ENCODE measurements at regions not wholly inside any gene's neighbourhood (a gene's known extent, or its start where the extent isn't known, plus 50 kb on each side); places are given as distances from the start of the nearest gene placed in this dataset.

DNA sequence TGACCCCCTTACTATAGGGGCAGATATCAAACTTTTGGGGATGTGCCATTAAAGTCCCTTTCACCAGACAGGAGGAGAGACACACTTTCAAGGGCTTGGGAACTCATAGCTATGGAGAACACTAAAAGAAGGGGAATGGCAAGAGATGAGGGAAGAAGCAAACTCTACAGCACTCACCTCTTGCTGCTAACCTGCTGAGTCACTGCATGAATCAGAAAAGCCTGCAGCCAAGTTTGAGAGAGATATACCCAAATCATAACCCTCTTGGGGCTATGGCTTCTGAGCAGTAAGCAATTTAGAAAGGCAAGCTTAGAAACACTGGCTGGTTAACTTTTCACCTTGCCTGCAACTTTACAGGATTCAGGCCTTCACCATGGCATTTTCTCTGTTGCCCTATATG is 1028.0 kb downstream of the UQCRFS1 start:
- BruUV-seq (replicated peaks), result no TSS peak
- no peak overlapping the region for H3K4me3 ChIP-seq
- POLR2A ChIA-PET (ENCODE audit: unreplicated experiment), result no interaction called here
- H3K4me1 ChIP-seq (replicated peaks; ENCODE audit: insufficient read depth), result no peaks in the 10 kb centered on the region
- H3K4me2 ChIP-seq, result no peak overlapping the region
- no peaks in the 10 kb centered on the region for H3K36me3 ChIP-seq (ENCODE audit: low read depth)
- H4K20me1 ChIP-seq (ENCODE audit: insufficient read depth), result no peaks in the 10 kb centered on the region
- DNase-seq, result no peak
- no peak overlapping the region for H2AFZ ChIP-seq
- no peaks in the 10 kb centered on the region for H3F3A ChIP-seq (ENCODE audit: insufficient read depth, low read depth)
- H3K79me2 ChIP-seq (ENCODE audit: low read depth), result no peaks in the 10 kb centered on the region
- no peaks in the 10 kb centered on the region for H3K27me3 ChIP-seq (ENCODE audit: insufficient read depth, low read depth)
- H3K27ac ChIP-seq, result no peak overlapping the region
- intact Hi-C loops (cut with micrococcal nuclease; ENCODE audit: unreplicated experiment), result no loop called here
- no peaks in the 10 kb centered on the region for H3K9me2 ChIP-seq (ENCODE audit: insufficient read depth)
- H3K9me3 ChIP-seq (ENCODE audit: insufficient read depth, low read depth), result no peaks in the 10 kb centered on the region
- TF ChIP-seq, protein P1, sequence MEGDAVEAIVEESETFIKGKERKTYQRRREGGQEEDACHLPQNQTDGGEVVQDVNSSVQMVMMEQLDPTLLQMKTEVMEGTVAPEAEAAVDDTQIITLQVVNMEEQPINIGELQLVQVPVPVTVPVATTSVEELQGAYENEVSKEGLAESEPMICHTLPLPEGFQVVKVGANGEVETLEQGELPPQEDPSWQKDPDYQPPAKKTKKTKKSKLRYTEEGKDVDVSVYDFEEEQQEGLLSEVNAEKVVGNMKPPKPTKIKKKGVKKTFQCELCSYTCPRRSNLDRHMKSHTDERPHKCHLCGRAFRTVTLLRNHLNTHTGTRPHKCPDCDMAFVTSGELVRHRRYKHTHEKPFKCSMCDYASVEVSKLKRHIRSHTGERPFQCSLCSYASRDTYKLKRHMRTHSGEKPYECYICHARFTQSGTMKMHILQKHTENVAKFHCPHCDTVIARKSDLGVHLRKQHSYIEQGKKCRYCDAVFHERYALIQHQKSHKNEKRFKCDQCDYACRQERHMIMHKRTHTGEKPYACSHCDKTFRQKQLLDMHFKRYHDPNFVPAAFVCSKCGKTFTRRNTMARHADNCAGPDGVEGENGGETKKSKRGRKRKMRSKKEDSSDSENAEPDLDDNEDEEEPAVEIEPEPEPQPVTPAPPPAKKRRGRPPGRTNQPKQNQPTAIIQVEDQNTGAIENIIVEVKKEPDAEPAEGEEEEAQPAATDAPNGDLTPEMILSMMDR (conservative IDR thresholded peaks at IDR 0.05), result no peak
- TF ChIP-seq EZH2 (IDR thresholded peaks at IDR 0.05; ENCODE audit: low read depth), result no peak
- CTCF ChIA-PET, result no interaction called here

DNA sequence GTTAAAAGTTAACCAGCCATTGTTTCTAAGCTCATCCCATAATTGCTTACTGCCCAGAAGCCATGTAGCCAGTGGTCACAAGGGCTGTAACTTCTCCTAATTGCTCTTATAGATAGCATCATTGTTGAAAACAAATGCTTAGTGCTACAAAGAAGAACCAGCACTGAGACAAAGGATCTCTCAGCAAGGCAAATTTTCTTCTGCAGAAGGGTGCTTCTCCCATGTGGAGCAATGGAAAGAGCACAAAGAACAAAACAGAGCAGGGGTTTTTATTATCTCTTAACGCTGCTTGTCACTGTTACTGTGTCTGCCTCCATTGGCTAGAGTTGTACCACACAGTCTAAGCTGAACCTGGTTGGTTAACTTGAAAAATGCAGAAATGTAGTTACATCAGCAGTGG is 1036.8 kb downstream of the UQCRFS1 start:
- Histone ChIP-seq H3K4me1 (replicated peaks; ENCODE audit: insufficient read depth) (no peaks in the 10 kb centered on the region), H3K9me3 (ENCODE audit: insufficient read depth, low read depth) (no peaks in the 10 kb centered on the region), H3K9me2 (ENCODE audit: insufficient read depth) (no peaks in the 10 kb centered on the region), H3K79me2 (ENCODE audit: low read depth) (no peaks in the 10 kb centered on the region), H2AFZ (no peak overlapping the region), H3K4me2 (no peak overlapping the region), H3K27ac (no peak overlapping the region), H3K4me3 (no peak overlapping the region), H3K36me3 (ENCODE audit: low read depth) (no peaks in the 10 kb centered on the region), H4K20me1 (ENCODE audit: insufficient read depth) (no peaks in the 10 kb centered on the region), H3K27me3 (ENCODE audit: insufficient read depth, low read depth) (no peaks in the 10 kb centered on the region), H3F3A (ENCODE audit: insufficient read depth, low read depth) (no peaks in the 10 kb centered on the region)
- no TSS peak for BruUV-seq (replicated peaks)
- no peak for DNase-seq
- TF ChIP-seq EZH2 (IDR thresholded peaks at IDR 0.05; ENCODE audit: low read depth), result no peak
- TF ChIP-seq, protein P1 (conservative IDR thresholded peaks at IDR 0.05), result no peak
- intact Hi-C loops (cut with micrococcal nuclease; ENCODE audit: unreplicated experiment), result no loop called here
- CTCF ChIA-PET, result interaction anchor here (0.6 kb wide), 1 partner anchor 557 kb away, joined by 3 read pairs; no protein-coding TSS in a partner anchor
- POLR2A ChIA-PET (ENCODE audit: unreplicated experiment), result no interaction called here

DNA sequence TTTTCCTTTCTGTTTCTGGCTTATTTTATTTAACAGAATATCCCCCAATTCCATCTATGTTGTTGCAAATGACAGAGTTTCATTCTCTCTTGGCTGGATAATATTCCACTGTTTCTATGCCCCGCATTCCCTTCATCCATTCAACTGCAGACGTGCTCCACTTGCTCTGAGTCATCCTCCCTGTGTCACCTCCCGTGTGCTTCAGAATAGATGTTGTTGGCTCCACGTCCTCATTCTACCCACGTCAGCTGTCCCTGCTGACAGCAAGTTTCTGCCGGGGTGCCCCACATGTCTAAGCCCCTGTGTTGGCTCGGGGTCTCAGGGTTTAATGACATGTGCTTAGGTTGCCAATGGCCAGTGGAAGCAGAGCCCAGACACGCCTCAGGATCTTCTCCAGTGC is 1041.0 kb downstream of the UQCRFS1 start:
- no peak for TF ChIP-seq EZH2 (IDR thresholded peaks at IDR 0.05; ENCODE audit: low read depth)
- TF ChIP-seq, protein P1 (conservative IDR thresholded peaks at IDR 0.05), result no peak
- Histone ChIP-seq H3K4me2 (no peak overlapping the region), H3K4me3 (no peak overlapping the region), H3K4me1 (replicated peaks; ENCODE audit: insufficient read depth) (no peaks in the 10 kb centered on the region), H3K79me2 (ENCODE audit: low read depth) (no peaks in the 10 kb centered on the region), H4K20me1 (ENCODE audit: insufficient read depth) (no peaks in the 10 kb centered on the region), H3K9me2 (ENCODE audit: insufficient read depth) (no peaks in the 10 kb centered on the region), H3K27ac (no peak overlapping the region), H3K27me3 (ENCODE audit: insufficient read depth, low read depth) (no peaks in the 10 kb centered on the region; the same call in 1 of the 2 replicates), H3F3A (ENCODE audit: insufficient read depth, low read depth) (no peaks in the 10 kb centered on the region), H2AFZ (no peak overlapping the region), H3K9me3 (ENCODE audit: insufficient read depth, low read depth) (no peaks in the 10 kb centered on the region), H3K36me3 (ENCODE audit: low read depth) (no peaks in the 10 kb centered on the region)
- ChIA-PET CTCF (no interaction called here), POLR2A (ENCODE audit: unreplicated experiment) (no interaction called here)
- DNase-seq, result no peak
- intact Hi-C loops (cut with micrococcal nuclease; ENCODE audit: unreplicated experiment), result no loop called here
- BruUV-seq (replicated peaks), result no TSS peak

Data from PC-9 (cell line).